HG03039 (cell line): ENCODE measurements at regions not wholly inside any gene's neighbourhood (a gene's known extent, or its start where the extent isn't known, plus 50 kb on each side); places are given as distances from the start of the nearest gene placed in this dataset.
"Not testable (repeated sequence)": the region's sequence is repeated elsewhere in the genome, so short reads cannot be mapped to it uniquely, and the experiment has no call there.

Experiments used
- ATAC-seq: cut with Tn5 transposase; IDR thresholded peaks from one replicate; pipeline ENCODE4 v1.9.1; 2021; ENCODE audit warnings: mild to moderate bottlenecking, moderate library complexity; ENCODE audit not compliant: unreplicated experiment

DNA sequence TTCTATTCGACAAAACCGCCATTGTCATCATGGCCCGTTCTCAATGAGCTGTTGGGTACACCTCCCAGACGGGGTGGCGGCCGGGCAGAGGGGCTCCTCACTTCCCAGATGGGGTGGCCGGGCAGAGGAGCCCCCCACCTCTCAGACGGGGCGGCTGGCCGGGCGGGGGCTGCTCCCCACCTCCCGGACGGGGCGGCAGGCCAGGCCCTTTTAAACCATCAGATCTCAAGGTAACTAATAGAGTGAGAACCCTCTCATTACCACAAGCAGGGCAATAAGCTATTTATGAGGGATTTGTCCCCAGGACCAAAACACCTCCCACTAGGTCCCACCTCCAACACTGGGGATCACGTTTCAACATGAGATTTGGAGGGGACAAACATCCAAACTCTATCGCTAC is 571.5 kb downstream of the INSC start:
- ATAC-seq, result not testable (repeated sequence)

DNA sequence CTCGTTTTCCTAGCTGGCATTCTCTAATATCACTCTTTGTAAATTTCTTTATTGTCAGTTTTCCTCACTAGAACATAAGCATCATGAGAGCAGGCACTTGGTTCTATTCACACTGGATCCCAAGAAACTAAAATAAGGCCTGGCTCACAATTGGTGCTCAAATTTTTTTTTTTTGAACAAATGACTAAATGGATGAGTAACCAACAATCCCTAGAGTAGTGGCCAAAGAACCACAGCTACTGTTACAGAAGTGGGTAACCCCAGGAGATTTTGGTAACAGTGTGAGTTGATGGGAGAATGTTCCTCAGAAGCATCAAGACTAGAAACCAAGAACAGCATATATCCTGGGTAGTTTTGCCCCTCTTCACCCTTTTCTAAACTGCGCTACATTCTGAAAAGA is 572.6 kb downstream of the INSC start:
- ATAC-seq, result no peak

DNA sequence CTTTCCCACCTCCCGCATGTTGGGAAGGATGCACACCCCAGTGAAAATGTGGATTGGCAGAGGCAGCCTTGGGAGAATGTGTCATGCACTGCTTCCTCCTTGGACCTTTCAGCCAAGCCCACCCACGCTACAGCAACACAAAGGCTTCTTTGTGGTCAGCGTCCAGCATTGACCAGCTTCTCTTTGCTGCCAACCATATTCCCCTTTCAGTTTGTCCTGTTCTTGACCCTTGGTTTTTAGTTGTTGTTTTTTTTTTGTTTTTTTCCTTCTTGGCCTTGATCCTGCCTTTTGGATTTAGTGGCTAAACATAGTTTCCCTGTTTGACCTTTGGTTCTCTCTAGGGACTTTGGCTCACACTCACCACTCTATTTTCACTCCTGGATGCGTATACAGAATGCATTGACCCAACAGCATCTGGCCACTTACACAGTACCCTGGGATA is 573.6 kb downstream of the INSC start:
- no peak for ATAC-seq

DNA sequence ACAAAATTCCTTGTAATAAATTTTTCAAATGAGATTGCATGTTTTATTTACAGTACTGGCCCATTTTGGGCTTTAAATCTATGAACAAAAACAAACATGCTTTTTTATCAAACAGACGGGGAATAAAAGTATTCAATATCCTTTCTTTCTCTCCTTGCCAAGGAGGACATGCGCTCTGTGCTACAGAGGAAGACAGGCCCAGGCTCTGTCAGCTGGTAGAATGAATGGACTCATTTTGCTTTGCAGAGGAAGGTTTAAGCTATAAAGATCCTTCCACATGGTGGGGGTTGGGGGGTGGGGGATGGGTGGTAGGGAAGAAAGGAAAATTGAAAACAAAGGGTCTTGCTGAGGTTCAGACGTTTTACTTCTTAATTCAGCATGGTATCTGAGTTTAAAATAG is 575.6 kb downstream of the INSC start:
- no peak for ATAC-seq

DNA sequence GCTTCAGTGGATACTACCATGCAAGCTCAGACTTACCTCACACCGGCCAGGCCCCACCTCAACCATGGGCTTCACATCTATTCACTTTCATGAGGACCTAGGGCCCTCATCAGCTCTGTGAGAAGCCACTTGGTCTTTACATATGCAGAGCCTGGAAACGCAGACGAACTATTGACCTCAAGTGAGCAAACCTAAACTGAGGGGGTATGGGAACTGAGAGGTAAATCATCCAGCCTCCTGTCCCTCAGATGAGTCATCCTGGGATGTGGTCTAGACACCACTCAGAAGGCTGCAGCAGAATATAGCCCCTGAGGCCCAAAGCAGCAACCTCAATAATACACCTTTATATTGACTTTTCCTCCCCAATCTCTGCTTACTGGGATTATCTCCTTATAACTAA is 578.0 kb downstream of the INSC start:
- no peak for ATAC-seq

DNA sequence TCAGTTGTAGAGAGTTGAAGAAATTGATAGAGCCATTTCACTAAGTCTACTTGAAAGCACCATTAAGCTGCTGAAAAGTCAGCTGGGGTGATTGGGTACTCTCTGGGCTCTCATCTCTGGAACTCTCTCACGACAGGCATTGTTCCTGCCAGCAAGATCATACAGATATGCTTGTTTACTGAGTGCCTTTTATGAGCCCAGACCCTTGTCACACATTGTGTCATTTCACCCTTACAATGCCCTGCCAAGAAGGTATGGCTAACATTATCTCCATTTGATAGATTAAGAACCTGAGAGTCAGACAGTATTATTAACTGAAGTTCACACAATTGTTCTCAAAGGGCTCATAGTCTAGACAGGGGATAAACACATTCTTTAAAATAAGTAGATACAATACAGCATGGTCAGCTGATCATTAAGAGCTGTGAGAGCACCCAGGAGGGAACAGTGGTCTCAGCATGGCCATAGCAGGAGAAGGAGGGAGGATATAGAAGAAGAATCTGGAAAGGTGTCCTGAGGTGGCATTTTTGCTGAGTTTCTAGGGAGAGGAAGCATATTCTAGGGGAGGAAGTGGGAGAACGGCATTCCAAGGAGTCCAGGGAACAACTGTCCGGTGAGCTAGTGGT is 580.5 kb downstream of the INSC start:
- no peak for ATAC-seq

DNA sequence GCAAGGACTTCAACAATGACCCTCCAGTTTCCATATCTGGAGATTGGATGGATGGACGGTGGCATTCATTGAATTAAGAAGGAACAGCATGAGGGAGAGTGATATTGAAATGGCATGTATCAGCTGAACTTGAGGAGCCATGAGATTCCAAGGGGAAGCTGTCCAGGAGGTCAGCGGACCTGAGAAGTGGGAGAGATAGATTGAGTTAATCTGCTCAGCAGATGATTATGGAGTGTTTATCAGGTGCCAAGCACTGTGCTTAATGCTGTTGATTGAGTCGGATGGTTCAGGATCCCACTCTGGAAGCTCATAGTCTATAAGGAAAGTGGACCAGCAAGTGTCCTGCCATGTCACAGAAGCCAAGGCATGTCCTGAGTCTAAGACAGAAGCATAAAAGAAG is 581.3 kb downstream of the INSC start:
- no peak for ATAC-seq

DNA sequence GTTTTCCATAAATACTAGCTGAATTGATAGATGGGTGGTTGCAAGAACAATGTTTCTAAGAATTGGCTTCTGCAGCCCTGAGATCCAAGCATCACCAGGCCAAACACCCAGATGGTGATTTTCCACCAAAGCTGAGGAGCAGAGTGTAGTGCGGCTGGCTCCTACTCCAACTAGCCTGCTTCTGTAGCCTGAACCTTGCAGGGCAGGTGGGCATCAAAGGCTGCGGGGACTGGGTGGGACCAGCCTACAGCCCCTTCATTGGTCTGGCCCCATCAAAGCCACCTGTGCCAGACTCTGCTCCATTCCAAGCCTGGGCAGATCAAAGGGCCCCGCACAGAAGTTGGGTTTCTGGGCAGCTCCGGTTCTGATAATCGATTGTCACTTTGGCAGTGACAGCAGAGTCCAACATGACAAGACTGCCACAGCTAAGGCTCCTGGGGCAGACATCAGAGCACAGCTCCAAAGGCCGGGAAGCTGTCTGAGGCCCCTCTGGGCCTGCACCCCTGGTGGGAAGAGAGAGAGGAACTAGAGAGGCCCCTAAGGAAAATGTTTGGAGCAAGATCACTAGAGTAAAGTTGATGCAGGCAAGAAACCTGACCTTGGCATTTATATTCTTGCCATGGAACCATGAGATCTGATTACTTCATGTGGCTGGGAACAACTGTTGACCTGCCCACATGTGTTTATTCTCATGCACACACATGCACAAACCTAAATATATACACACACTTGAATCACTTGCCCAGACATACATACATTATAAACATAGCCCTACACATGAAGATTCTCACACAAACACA is 582.9 kb downstream of the INSC start:
- ATAC-seq, result no peak

DNA sequence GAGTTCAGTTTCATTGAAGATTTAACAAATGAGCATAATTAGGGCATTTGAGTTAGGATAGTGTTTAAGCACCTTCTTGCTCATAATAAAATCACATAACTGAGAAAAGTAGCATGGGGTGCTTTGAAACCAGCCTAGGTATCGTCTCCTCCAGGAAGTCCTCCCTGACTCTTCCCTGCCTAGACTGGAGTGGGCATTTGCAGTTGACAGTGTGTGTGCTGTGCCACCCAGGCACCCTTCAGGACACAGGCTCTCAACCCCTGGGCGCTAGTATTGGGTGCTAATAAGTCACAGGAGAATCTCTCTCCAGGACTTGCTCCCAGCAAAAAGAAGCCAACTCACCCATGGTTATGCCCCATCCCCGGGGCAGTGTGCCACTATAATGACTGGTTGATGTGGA is 584.1 kb downstream of the INSC start:
- ATAC-seq, result no peak

DNA sequence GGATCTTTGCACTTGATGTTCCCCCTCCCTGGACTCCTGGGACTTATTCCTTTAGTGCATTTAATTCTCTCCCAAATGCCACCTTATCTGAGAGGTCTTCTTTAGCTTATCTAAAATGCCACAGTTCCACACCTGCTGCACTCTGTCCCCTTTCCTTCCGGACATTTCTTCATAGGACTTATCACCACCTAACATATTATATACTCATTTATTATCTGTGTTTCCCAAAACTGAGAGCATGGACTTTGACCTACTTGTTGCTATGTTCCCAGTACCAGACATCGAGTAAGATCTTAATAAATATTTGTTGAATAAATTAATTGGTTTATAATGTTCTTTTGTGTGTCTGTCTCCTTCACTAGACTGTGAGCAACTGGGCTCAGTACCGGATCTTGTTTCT is 585.3 kb downstream of the INSC start:
- no peak for ATAC-seq

DNA sequence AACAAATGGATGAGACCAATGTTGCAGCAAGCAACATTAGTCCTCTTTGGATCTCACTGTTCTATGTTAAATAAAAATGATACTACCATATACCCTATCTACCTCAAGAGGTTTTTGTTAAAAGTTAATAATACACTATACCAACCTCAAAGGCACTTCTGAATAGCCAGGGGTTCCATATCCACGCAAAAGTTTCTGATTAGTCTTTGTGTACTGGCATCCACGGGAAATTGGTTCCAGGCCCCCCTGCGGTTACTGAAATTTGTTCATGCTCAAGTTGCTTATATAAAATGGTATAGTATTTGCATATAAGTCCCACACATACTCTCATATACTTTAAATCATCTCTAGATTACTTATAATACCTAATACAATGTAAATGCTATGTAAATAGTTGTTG is 585.7 kb downstream of the INSC start:
- ATAC-seq, result no peak

DNA sequence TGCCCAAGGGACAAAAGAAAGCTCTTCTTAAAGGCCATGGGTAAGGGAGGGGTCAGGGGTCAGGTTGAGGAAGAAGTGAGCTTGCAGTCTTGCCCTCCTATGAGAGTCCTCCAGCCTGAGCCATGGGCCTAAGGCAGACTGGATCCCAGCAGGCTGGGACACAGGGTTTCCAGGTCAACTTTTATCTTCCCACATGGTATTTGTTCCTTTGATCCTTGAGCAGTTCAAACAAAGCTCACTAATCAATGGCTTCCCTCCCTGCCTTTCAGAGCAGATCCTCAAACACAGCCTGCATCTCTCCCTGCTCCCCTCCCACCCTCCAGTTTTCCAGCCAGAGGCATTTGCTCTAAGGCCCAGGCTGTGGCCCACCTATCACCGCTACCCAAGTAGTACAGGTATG is 589.3 kb downstream of the INSC start:
- ATAC-seq, result no peak

DNA sequence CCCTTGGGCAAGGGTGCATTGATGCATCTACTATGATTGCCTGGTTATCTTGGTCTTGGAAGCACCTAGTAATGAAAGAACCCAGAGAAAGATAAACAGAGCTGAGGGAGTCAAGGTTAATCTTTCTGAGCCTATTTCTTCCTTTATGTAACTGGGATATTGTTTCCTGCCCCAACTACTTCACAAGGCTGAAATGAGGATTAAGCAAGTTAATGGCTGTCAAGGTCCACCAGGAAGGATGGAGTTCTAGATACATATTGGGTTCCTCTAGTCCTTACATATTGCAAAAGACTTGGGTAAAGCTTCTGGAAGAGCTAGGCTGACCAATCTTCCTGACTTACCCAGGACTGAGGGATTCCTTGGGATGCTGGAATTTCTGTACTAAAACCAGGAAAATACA is 589.8 kb downstream of the INSC start:
- ATAC-seq, result no peak

DNA sequence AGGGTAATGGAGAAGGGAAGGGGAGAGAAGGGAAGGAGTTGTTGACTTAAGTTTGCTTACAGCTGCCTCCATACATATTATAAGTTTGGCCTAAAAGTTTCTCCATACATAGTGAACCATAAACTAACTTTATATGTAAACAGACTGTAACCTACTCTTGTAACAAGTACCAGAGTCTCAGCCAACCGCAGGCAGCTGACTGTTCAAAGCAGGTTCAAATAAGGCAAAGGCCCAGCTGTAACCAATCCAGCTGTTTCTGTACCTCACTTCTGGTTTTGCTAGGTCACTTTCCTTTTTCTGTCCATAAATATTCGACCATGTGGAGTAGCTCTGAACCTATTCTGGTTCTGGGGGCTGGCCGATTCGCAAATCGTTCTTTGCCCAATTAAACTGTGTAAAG is 591.2 kb downstream of the INSC start:
- ATAC-seq, result no peak

DNA sequence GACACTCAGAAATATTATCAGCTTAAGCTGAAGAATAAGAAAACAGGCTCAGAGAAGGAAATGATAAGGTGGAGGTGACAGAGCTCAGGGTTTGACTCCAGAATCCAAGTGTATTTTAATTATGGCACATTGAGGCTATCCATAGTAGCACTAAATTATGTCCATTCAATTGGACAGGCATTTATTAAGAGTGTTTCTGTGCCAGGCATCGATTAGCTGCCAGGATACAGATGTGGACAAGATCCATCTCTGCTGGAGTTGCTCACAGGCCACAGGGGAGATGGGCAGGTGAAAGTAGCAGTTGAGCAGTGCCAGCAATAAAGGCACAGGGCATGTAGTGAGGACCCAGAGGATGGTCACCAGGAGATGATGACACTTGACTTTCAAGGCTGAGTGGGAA is 592.5 kb downstream of the INSC start:
- no peak for ATAC-seq

DNA sequence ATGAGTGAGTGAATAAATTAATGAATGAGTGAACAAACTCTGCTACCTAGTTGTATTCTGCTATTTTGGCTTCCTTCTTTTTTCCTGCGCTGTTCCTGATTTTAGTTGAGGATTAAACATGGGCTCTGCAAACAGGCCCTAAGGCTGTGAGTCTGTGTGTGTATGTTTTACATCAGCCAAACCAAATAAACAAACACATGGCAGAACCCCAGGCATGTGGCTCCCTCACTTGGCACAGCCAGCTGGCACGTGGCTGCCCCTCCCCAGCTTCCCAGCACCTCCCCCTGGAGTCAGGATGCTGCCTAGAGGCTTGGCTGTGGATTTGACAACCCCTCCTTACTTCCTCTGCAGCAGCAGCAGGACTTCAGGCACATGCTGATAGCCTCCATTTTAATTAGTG is 593.2 kb downstream of the INSC start:
- ATAC-seq, result no peak

DNA sequence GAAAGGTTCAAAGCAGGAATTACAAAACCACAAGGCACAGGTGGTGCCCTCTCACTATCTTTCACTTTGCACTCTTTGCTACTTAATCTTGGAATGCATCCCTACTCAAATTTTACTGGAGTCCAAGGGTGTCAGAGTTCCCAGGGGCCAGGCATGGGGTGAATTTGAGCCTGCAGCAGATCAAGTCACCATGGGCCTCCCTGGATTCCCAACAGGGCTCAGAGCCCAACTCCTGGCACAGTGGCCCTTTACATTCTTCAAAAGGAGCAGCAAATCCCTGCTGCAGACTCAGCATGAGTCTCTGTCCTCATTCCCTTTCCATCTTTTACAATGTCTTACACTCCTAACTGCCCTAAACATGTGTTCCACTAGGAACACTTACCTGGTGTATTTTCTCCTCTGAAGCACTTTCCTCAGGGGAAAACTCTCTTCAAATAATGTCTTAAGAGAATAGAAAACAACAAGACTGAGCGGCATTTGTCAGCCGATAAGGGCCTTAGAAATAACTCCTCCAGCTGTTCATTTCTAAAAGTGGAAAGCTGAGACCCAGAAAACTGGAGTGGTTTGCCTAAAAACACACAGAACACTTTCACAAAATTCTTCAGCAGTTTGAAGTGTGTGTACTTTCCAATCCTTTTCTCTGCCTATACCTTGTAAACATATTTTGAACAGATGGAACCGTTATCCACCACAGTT is 596.0 kb downstream of the INSC start:
- no peak for ATAC-seq

DNA sequence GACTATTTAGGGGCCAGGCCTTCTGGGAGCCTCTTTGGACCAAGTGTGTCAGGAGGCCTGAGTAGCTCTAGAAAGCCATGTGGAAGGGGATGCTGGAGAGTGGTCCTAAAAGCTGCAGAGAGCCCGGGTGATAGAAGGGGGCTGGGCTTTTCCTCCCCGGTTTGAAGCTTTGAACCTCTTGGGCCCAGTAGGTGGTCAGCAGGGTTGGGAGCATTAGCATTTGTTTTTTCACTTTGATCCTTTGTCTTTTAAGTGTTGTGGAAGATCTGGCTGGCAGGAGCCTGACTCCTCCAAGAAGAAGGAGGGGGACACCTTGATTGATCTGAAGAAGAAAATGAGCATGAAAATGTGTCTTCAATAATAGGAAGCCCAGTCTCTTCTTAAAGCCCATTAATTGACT is 596.6 kb downstream of the INSC start:
- no peak for ATAC-seq

DNA sequence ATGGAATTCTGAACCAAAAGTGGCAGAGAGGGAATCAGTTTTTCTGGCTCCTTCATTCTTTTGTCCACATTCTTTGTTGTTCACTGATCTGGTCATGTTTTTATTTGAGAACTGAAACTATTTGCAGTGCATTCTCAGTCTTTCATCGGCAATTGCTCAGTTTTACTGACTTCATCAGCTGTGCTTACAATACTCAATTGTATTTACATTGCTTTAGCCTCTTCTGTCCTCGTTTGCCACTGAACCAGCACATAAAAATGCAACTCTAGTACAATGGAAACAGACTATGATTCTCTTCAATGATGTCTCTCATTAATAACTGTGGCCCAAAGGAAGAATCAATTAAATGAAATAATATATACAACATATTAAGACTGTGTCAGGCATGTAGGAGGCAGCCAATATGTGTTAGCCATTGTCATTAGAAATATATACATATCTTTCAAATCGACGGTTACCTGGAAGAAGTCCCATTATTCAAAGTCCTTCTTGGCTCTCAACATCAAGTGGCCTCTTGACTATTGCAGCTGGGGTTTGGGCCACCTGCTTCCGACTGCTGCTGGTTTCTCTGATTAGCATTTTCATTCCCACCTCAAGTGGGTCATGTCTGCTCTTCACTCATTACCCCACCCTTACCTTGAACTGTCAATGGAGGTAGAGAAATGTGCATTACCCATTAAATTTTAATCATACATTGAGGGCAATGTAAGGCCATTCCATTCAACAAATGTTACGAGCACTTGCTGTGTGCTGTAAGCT is 600.1 kb downstream of the INSC start:
- no peak for ATAC-seq

DNA sequence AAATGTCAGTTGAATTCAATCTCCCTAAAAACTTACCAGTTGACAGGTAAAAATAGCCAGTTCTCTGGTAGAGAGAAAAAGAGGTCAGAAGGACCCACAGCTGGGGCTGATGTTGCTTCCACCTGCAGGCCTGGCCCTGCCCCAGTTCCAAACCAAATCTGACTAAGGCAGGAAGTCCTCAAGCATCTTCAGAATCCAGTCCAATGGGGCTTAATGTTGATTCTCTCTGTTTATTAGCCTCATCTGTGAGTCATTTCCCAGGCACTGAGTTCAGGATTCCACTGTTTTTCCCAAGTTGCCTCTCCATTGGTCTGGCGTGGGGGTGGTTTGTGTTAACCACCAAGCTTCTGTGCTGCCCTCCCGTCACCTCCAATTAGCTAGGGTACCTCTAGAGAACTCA is 601.8 kb downstream of the INSC start:
- no peak for ATAC-seq

DNA sequence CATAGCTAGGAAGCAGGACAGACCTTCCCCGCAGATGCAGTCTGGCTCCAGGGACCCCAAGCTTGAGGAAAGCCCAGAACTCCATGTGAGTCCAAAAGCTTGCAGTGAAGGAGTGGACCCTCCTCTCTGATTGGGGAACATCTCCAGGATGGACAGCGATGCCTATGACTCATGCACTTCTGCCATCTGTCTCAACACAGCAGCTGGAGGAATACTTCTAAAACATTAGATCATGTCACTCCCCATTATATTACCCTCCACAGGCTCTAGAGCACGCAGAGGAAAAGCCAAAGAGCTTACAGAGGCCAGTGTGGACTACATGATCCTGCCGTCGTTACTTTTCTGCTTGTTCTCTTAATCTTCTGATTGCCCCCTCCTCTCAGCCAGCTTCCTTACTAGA is 605.7 kb downstream of the INSC start:
- no peak for ATAC-seq
